ENCODE measurements at regions not wholly inside any gene's neighbourhood (a gene's known extent, or its start where the extent isn't known, plus 50 kb on each side); places are given as distances from the start of the nearest gene placed in this dataset.

- H3K27ac ChIP-seq (ENCODE audit: low read depth, low read length) = no peak overlapping the region
- TF ChIP-seq EZH2phosphoT487 (IDR thresholded peaks at IDR 0.05; ENCODE audit: borderline replicate concordance, low read length) (no peak), CTCF (IDR thresholded peaks at IDR 0.05; ENCODE audit: low read depth, low read length, poor library complexity, severe bottlenecking) (no peak)
- no peaks in the 10 kb centered on the region for H3K9me3 ChIP-seq (ENCODE audit: control insufficient read depth, insufficient read depth, low read length)
- H3K27me3 ChIP-seq (ENCODE audit: control insufficient read depth, low read length) = peaks cover 8% of the 10 kb centered on the region
- H3F3A ChIP-seq (ENCODE audit: control insufficient read depth, insufficient read depth) = no peaks in the 10 kb centered on the region
- H3K4me2 ChIP-seq (ENCODE audit: low read length) = no peak overlapping the region
- H4K20me1 ChIP-seq (ENCODE audit: control insufficient read depth, insufficient read depth, low read depth, low read length) = no peaks in the 10 kb centered on the region
- H3K36me3 ChIP-seq (ENCODE audit: control insufficient read depth, low read length) = no peaks in the 10 kb centered on the region
- peaks cover 6% of the 10 kb centered on the region; the same call in 1 of the 2 replicates for H3K4me1 ChIP-seq (ENCODE audit: control insufficient read depth, low read length)
- H3K79me2 ChIP-seq (ENCODE audit: control insufficient read depth, low read length) = no peaks in the 10 kb centered on the region
- no peaks in the 10 kb centered on the region for H3K9me2 ChIP-seq (replicated peaks; ENCODE audit: control insufficient read depth, low read length)
- H3K4me3 ChIP-seq (ENCODE audit: low read length) = no peak overlapping the region
Observed at GRCh38 chr5:133849116-133849515, 119.3 kb downstream of the C5orf15 start.

GRCh38 chr5:133848341-133848811, 120.0 kb downstream of the C5orf15 start:
- Histone ChIP-seq H3K36me3 (ENCODE audit: control insufficient read depth, low read length) (no peaks in the 10 kb centered on the region), H3K4me3 (ENCODE audit: low read length) (no peak overlapping the region), H3K9me3 (ENCODE audit: control insufficient read depth, insufficient read depth, low read length) (no peaks in the 10 kb centered on the region), H3K79me2 (ENCODE audit: control insufficient read depth, low read length) (no peaks in the 10 kb centered on the region), H3K9me2 (replicated peaks; ENCODE audit: control insufficient read depth, low read length) (no peaks in the 10 kb centered on the region), H4K20me1 (ENCODE audit: control insufficient read depth, insufficient read depth, low read depth, low read length) (no peaks in the 10 kb centered on the region), H3K27ac (ENCODE audit: low read depth, low read length) (no peak overlapping the region), H3K27me3 (ENCODE audit: control insufficient read depth, low read length) (0 out of 2 replicates have a peak, but pooled peaks cover 5% of the 10 kb centered on the region), H3K4me2 (ENCODE audit: low read length) (no peak overlapping the region), H3K4me1 (ENCODE audit: control insufficient read depth, low read length) (peaks cover 6% of the 10 kb centered on the region; the same call in 1 of the 2 replicates), H3F3A (ENCODE audit: control insufficient read depth, insufficient read depth) (no peaks in the 10 kb centered on the region)
- no peak for TF ChIP-seq CTCF (IDR thresholded peaks at IDR 0.05; ENCODE audit: low read depth, low read length, poor library complexity, severe bottlenecking)
- no peak for TF ChIP-seq EZH2phosphoT487 (IDR thresholded peaks at IDR 0.05; ENCODE audit: borderline replicate concordance, low read length)

DNA sequence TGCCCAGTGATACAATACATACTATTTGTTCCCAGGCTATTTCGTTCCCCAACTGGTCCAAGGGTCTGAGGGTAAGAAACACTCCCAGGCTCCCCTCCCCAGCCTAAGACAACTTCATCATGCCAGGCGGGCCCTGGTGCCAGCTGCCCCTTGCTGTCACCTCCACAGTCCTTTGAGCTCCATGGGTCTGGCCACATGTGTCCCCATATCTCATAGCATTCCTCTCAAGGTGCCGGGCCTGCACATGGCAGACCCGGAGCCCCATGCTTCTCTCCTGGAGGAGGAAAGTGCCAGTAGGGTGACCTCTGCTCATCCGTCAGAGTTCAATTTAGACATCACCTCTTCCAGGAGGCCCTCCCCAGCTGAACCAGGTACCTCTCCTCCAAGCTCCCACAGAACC, 120.5 kb downstream of the C5orf15 start:
- H4K20me1 ChIP-seq (ENCODE audit: control insufficient read depth, insufficient read depth, low read depth, low read length) = no peaks in the 10 kb centered on the region
- H3F3A ChIP-seq (ENCODE audit: control insufficient read depth, insufficient read depth) = no peaks in the 10 kb centered on the region
- no peak overlapping the region for H3K27ac ChIP-seq (ENCODE audit: low read depth, low read length)
- H3K4me1 ChIP-seq (ENCODE audit: control insufficient read depth, low read length) = peaks cover 6% of the 10 kb centered on the region; the same call in 1 of the 2 replicates
- H3K36me3 ChIP-seq (ENCODE audit: control insufficient read depth, low read length) = no peaks in the 10 kb centered on the region
- no peaks in the 10 kb centered on the region for H3K79me2 ChIP-seq (ENCODE audit: control insufficient read depth, low read length)
- no peaks in the 10 kb centered on the region for H3K9me3 ChIP-seq (ENCODE audit: control insufficient read depth, insufficient read depth, low read length)
- no peak overlapping the region for H3K4me2 ChIP-seq (ENCODE audit: low read length)
- TF ChIP-seq EZH2phosphoT487 (IDR thresholded peaks at IDR 0.05; ENCODE audit: borderline replicate concordance, low read length) = no peak
- no peak for TF ChIP-seq CTCF (IDR thresholded peaks at IDR 0.05; ENCODE audit: low read depth, low read length, poor library complexity, severe bottlenecking)
- H3K4me3 ChIP-seq (ENCODE audit: low read length) = no peak overlapping the region
- 0 out of 2 replicates have a peak, but pooled peaks cover 5% of the 10 kb centered on the region for H3K27me3 ChIP-seq (ENCODE audit: control insufficient read depth, low read length)
- no peaks in the 10 kb centered on the region for H3K9me2 ChIP-seq (replicated peaks; ENCODE audit: control insufficient read depth, low read length)
